OCI-LY1 (cell line): ENCODE measurements at regions not wholly inside any gene's neighbourhood (a gene's known extent, or its start where the extent isn't known, plus 50 kb on each side); places are given as distances from the start of the nearest gene placed in this dataset.

Experiments
- H2AFZ ChIP-seq: fragments of 200-600 bp; sonication (generic), shearing (Covaris generic); 2 replicates; pipeline ENCODE4 v1.6.0; 2014; ENCODE audit warnings: antibody characterized with exemption, mild to moderate bottlenecking, low read length
- H3F3A ChIP-seq: fragments of 200-600 bp; sonication (generic), shearing (Covaris generic); 2 replicates; pipeline ENCODE4 v1.6.0; 2014; ENCODE audit warnings: mild to moderate bottlenecking, antibody characterized with exemption, low read length, moderate library complexity; ENCODE audit not compliant: insufficient read depth
- H3K27ac ChIP-seq: fragments of 200-600 bp; sonication (generic); 2 replicates; pipeline ENCODE4 v1.5.1; 2014; ENCODE audit warnings: low read length, mixed run types, mild to moderate bottlenecking, low read depth; ENCODE audit not compliant: poor library complexity, severe bottlenecking
- H3K27me3 ChIP-seq: fragments of 200-600 bp; sonication (generic); 2 replicates; pipeline ENCODE4 v1.6.0; 2014; ENCODE audit warnings: antibody characterized with exemption, mild to moderate bottlenecking, low read length, moderate library complexity; ENCODE audit not compliant: insufficient read depth
- H3K36me3 ChIP-seq: fragments of 200-600 bp; sonication (generic); 2 replicates; pipeline ENCODE4 v1.6.1; 2014; ENCODE audit warnings: mild to moderate bottlenecking, antibody characterized with exemption, low read length, moderate library complexity, mixed read lengths; ENCODE audit not compliant: insufficient read depth
- H3K4me1 ChIP-seq: fragments of 200-600 bp; sonication (generic); 2 replicates; pipeline ENCODE4 v1.5.1; 2014; ENCODE audit warnings: mild to moderate bottlenecking, low read length, moderate library complexity; ENCODE audit not compliant: insufficient read depth, severe bottlenecking
- H3K4me2 ChIP-seq: fragments of 200-600 bp; sonication (generic), shearing (Covaris generic); 2 replicates; pipeline ENCODE4 v1.6.1; 2014; ENCODE audit warnings: low read length
- H3K4me3 ChIP-seq: fragments of 200-600 bp; sonication (generic); 2 replicates; pipeline ENCODE4 v1.5.1; 2014; ENCODE audit warnings: low read length, low read depth, mild to moderate bottlenecking, mixed read lengths; ENCODE audit not compliant: poor library complexity, severe bottlenecking
- H3K79me2 ChIP-seq: fragments of 200-600 bp; shearing (Covaris generic); 2 replicates; pipeline ENCODE4 v1.6.1; 2016; ENCODE audit warnings: mixed run types, low read length, mixed read lengths; ENCODE audit not compliant: insufficient read depth
- H3K9ac ChIP-seq: fragments of 200-600 bp; sonication (generic), shearing (Covaris generic); 2 replicates; pipeline ENCODE4 v1.6.1; 2014; ENCODE audit warnings: mild to moderate bottlenecking, low read length, mixed read lengths
- H3K9me2 ChIP-seq: fragments of 200-600 bp; sonication (generic), shearing (Covaris generic); 2 replicates; pipeline ENCODE4 v1.6.1; 2014; ENCODE audit warnings: low read depth, mild to moderate bottlenecking, low read length, mixed read lengths
- H3K9me3 ChIP-seq: fragments of 200-600 bp; shearing (Covaris generic); 2 replicates; pipeline ENCODE4 v1.6.1; 2014; ENCODE audit warnings: low read length, mixed read lengths
- H4K20me1 ChIP-seq: fragments of 200-600 bp; sonication (generic), shearing (Covaris generic); 2 replicates; pipeline ENCODE4 v1.6.0; 2016; ENCODE audit warnings: mild to moderate bottlenecking, low read length; ENCODE audit not compliant: insufficient read depth
- CTCF ChIP-seq: fragments of 200-600 bp; sonication (generic), shearing (Covaris generic); IDR thresholded peaks from 2 replicates; pipeline ENCODE4 v1.5.1; 2017; ENCODE audit warnings: mild to moderate bottlenecking, antibody characterized with exemption, low read length, moderate library complexity, mixed read lengths
- EZH2 ChIP-seq: fragments of 200-600 bp; sonication (generic), shearing (Covaris generic); IDR thresholded peaks from 2 replicates; pipeline ENCODE4 v1.8.0; 2017; ENCODE audit warnings: borderline replicate concordance, mixed run types, mild to moderate bottlenecking, antibody characterized with exemption, low read length, moderate library complexity, mixed read lengths

GRCh38 chr2:55111230-55111569, 60.9 kb upstream of the RTN4 start:
- Histone ChIP-seq H3K9me2 (no peaks in the 10 kb centered on the region), H3K9ac (no peak overlapping the region), H3K79me2 (no peaks in the 10 kb centered on the region), H3K4me3 (no peak overlapping the region), H3K27me3 (no peaks in the 10 kb centered on the region), H3K9me3 (no peaks in the 10 kb centered on the region), H2AFZ (no peak overlapping the region), H3K27ac (no peak overlapping the region), H3K4me1 (peaks cover 5% of the 10 kb centered on the region), H3F3A (no peaks in the 10 kb centered on the region), H4K20me1 (no peaks in the 10 kb centered on the region), H3K36me3 (no peaks in the 10 kb centered on the region), H3K4me2 (no peak overlapping the region)
- TF ChIP-seq EZH2, result no peak

- no peak overlapping the region for H3K4me2 ChIP-seq
- no peaks in the 10 kb centered on the region for H4K20me1 ChIP-seq
- no peak overlapping the region for H3K9ac ChIP-seq
- H3K4me1 ChIP-seq, result peaks cover 5% of the 10 kb centered on the region
- no peaks in the 10 kb centered on the region for H3K36me3 ChIP-seq
- H2AFZ ChIP-seq, result no peak overlapping the region
- no peaks in the 10 kb centered on the region for H3K9me2 ChIP-seq
- no peak for TF ChIP-seq EZH2
- no peak for TF ChIP-seq CTCF
- H3K27ac ChIP-seq, result no peak overlapping the region
- H3K27me3 ChIP-seq, result no peaks in the 10 kb centered on the region
- no peak overlapping the region for H3K4me3 ChIP-seq
- no peaks in the 10 kb centered on the region for H3F3A ChIP-seq
- H3K9me3 ChIP-seq, result no peaks in the 10 kb centered on the region
- H3K79me2 ChIP-seq, result no peaks in the 10 kb centered on the region
These were observed 59.1 kb upstream of the RTN4 start for GRCh38 chr2:55109219-55109891.

GRCh38 chr2:55108456-55109160, 58.4 kb upstream of the RTN4 start:
- no peaks in the 10 kb centered on the region for H3K27me3 ChIP-seq
- no peak overlapping the region for H3K27ac ChIP-seq
- no peaks in the 10 kb centered on the region for H3K9me3 ChIP-seq
- H3K4me1 ChIP-seq, result peaks cover 5% of the 10 kb centered on the region
- no peak overlapping the region for H3K9ac ChIP-seq
- no peaks in the 10 kb centered on the region for H3K36me3 ChIP-seq
- H3K9me2 ChIP-seq, result no peaks in the 10 kb centered on the region
- H3K4me3 ChIP-seq, result no peak overlapping the region
- H3F3A ChIP-seq, result no peaks in the 10 kb centered on the region
- no peak overlapping the region for H3K4me2 ChIP-seq
- no peak overlapping the region for H2AFZ ChIP-seq
- no peak for TF ChIP-seq EZH2
- no peak for TF ChIP-seq CTCF
- H3K79me2 ChIP-seq, result no peaks in the 10 kb centered on the region
- no peaks in the 10 kb centered on the region for H4K20me1 ChIP-seq

GRCh38 chr2:55107436-55107835, 57.2 kb upstream of the RTN4 start:
- Histone ChIP-seq H4K20me1 (no peaks in the 10 kb centered on the region), H3F3A (no peaks in the 10 kb centered on the region), H3K4me1 (no peaks in the 10 kb centered on the region), H3K79me2 (no peaks in the 10 kb centered on the region), H2AFZ (no peak overlapping the region), H3K36me3 (no peaks in the 10 kb centered on the region), H3K4me2 (no peak overlapping the region), H3K27me3 (no peaks in the 10 kb centered on the region), H3K9ac (no peak overlapping the region), H3K4me3 (no peak overlapping the region), H3K9me3 (no peaks in the 10 kb centered on the region), H3K9me2 (no peaks in the 10 kb centered on the region), H3K27ac (no peak overlapping the region)
- TF ChIP-seq CTCF (no peak), EZH2 (no peak)
